H1 (cell line): ENCODE measurements at regions not wholly inside any gene's neighbourhood (a gene's known extent, or its start where the extent isn't known, plus 50 kb on each side); places are given as distances from the start of the nearest gene placed in this dataset.

Source experiments
- ASH2L ChIP-seq: fragments of 200-600, 300-600 bp; sonication (generic); IDR thresholded peaks from one replicate; pipeline ENCODE4 v1.7.1; 2017; ENCODE audit warnings: low read length
- CREB1 ChIP-seq: IDR thresholded peaks from 2 replicates; pipeline ENCODE4 v1.6.1; 2012; ENCODE audit warnings: inconsistent platforms
- EP300 ChIP-seq, 2 experiments: IDR thresholded peaks; 1 replicate in 1 of 2; 2 replicates in 1 of 2; pipeline ENCODE4 v1.6.1; 2011 to 2012; ENCODE audit warnings: low read depth in 2 of 2, low read length in 2 of 2, mild to moderate bottlenecking in 2 of 2, borderline replicate concordance in 1 of 2, inconsistent platforms in 1 of 2, moderate library complexity in 1 of 2
- GTF2F1 ChIP-seq: IDR thresholded peaks from 2 replicates; pipeline ENCODE4 v1.6.1; 2012; ENCODE audit warnings: low read depth, low read length, improper control_type of control experiment, borderline replicate concordance
- JUND ChIP-seq: IDR thresholded peaks from 2 replicates; pipeline ENCODE4 v1.6.1; 2011; ENCODE audit warnings: mild to moderate bottlenecking, improper control_type of control experiment, low read length
- PHF8 ChIP-seq: fragments of 200-600 bp; sonication (generic); conservative IDR thresholded peaks from 2 replicates; pipeline ENCODE4 v1.7.1; 2012; ENCODE audit warnings: low read depth, mild to moderate bottlenecking, inconsistent platforms, low read length, moderate library complexity

- TF ChIP-seq ASH2L (no peak), JUND (no peak), GTF2F1 (no peak), EP300 (IDR thresholded peaks at IDR 0.05; ENCODE audit: borderline replicate concordance in 1 of 2, low read depth in 2 of 2, low read length in 2 of 2) (no peak), CREB1 (no peak), PHF8 (no peak)
Measured at GRCh38 chr9:86827893-86828292, 119.4 kb downstream of the GAS1 start (continued).
